Body of pancreas (tissue), 4 donors: ENCODE measurements at regions not wholly inside any gene's neighbourhood (a gene's known extent, or its start where the extent isn't known, plus 50 kb on each side); places are given as distances from the start of the nearest gene placed in this dataset.

Source experiments
- ATAC-seq: fragments of 150-250 bp; one replicate; pipeline ENCODE4 v1.9.1; 2016
- DNase-seq, 4 donors: peaks; one replicate each; pipeline ENCODE4 v3.0.0-alpha.2; 2019
- H3K27ac ChIP-seq, 4 donors: fragments of 200-600 bp; sonication (generic); 1 replicate in 3 of 4; 2 replicates in 1 of 4; pipeline versions ENCODE4 v1.5.1 to v1.6.1; 2016 to 2019; ENCODE audit warnings: mild to moderate bottlenecking in 1 of 4, mixed read lengths in 1 of 4, moderate library complexity in 1 of 4
- H3K27me3 ChIP-seq, 2 donors: fragments of 200-600 bp; sonication (generic); one replicate each; pipeline ENCODE4 v1.6.0; 2016; ENCODE audit warnings: mild to moderate bottlenecking in 1 of 2
- H3K36me3 ChIP-seq, 2 donors: fragments of 200-600 bp; sonication (generic); replicated peaks in 1 of 2; 2 replicates each; pipeline ENCODE4 v1.5.1; 2016; ENCODE audit warnings: low read depth in 2 of 2; ENCODE audit not compliant: insufficient read depth in 1 of 2
- H3K4me1 ChIP-seq: fragments of 200-600 bp; sonication (generic); one replicate; pipeline ENCODE4 v1.6.0; 2016
- H3K4me3 ChIP-seq, 2 donors: fragments of 200-600 bp; sonication (generic); 1 replicate in 1 of 2; 2 replicates in 1 of 2; pipeline ENCODE4 v1.5.1; 2016 to 2019
- H3K9me3 ChIP-seq, 3 donors: fragments of 200-600 bp; sonication (generic); 1 replicate in 2 of 3; 2 replicates in 1 of 3; pipeline ENCODE4 v1.5.1; 2016
- POLR2A ChIP-seq, 3 donors: fragments of 450-650 bp; IDR thresholded peaks; one replicate each; pipeline ENCODE4 v1.6.1; 2016; ENCODE audit warnings: antibody characterized with exemption in 3 of 3, mild to moderate bottlenecking in 2 of 3
- WGBS, 2 donors: methylation state at CpG; one replicate each; pipeline ENCODE4 v1.1.5; 2017; 5-methylcytosine and 5-hydroxymethylcytosine counted together
- intact Hi-C: fragments of 100-400 bp; cut with DNase I; formaldehyde crosslinking; loops from one replicate; pipeline ENCODE4 v1.15.1; 2023
- TF ChIP-seq, protein P1 (sequence below), 7 experiments: fragments of 450-650 bp in 4 of 7; fragments of 200-600 bp in 3 of 7; sonication (generic) in 3 of 7; IDR thresholded peaks; one replicate each; pipeline ENCODE4 v1.5.1; 2016 to 2019; ENCODE audit warnings: antibody characterized with exemption in 7 of 7

- Histone ChIP-seq H3K27me3 (no peaks in the 10 kb centered on the region), H3K4me1 (no peaks in the 10 kb centered on the region), H3K9me3 (peaks cover 0 to 4% (median 0%) of the 10 kb centered on the region in 3 donors), H3K36me3 (no peaks in the 10 kb centered on the region), H3K27ac (no peak overlapping the region), H3K4me3 (no peak overlapping the region)
- intact Hi-C loops, result no loop called here
- TF ChIP-seq POLR2A (IDR thresholded peaks at IDR 0.05), result no peak
- TF ChIP-seq, protein P1, sequence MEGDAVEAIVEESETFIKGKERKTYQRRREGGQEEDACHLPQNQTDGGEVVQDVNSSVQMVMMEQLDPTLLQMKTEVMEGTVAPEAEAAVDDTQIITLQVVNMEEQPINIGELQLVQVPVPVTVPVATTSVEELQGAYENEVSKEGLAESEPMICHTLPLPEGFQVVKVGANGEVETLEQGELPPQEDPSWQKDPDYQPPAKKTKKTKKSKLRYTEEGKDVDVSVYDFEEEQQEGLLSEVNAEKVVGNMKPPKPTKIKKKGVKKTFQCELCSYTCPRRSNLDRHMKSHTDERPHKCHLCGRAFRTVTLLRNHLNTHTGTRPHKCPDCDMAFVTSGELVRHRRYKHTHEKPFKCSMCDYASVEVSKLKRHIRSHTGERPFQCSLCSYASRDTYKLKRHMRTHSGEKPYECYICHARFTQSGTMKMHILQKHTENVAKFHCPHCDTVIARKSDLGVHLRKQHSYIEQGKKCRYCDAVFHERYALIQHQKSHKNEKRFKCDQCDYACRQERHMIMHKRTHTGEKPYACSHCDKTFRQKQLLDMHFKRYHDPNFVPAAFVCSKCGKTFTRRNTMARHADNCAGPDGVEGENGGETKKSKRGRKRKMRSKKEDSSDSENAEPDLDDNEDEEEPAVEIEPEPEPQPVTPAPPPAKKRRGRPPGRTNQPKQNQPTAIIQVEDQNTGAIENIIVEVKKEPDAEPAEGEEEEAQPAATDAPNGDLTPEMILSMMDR (IDR thresholded peaks at IDR 0.05), result no peak
- ATAC-seq, result no peak
- no peak for DNase-seq
- WGBS, 2 donors, result 38 to 47% methylated on average over 1 of the region's 1 CpG
Observed at GRCh38 chr14:30138567-30138966, 210.9 kb upstream of the PRKD1 start.

- no peaks in the 10 kb centered on the region for H3K27me3 ChIP-seq
- WGBS, 2 donors, result 59 to 60% methylated on average over 1 of the region's 1 CpG
- intact Hi-C loops, result no loop called here
- no peak for TF ChIP-seq POLR2A (IDR thresholded peaks at IDR 0.05)
- TF ChIP-seq, protein P1 (IDR thresholded peaks at IDR 0.05), result no peak
- H3K27ac ChIP-seq, result no peak overlapping the region
- H3K4me3 ChIP-seq, result no peak overlapping the region
- ATAC-seq, result no peak
- no peaks in the 10 kb centered on the region for H3K4me1 ChIP-seq
- H3K9me3 ChIP-seq, result peaks cover 0 to 11% (median 0%) of the 10 kb centered on the region in 3 donors
- H3K36me3 ChIP-seq, result no peaks in the 10 kb centered on the region
- no peak for DNase-seq
Observed at GRCh38 chr14:30142216-30142615, 214.6 kb upstream of the PRKD1 start.

DNA sequence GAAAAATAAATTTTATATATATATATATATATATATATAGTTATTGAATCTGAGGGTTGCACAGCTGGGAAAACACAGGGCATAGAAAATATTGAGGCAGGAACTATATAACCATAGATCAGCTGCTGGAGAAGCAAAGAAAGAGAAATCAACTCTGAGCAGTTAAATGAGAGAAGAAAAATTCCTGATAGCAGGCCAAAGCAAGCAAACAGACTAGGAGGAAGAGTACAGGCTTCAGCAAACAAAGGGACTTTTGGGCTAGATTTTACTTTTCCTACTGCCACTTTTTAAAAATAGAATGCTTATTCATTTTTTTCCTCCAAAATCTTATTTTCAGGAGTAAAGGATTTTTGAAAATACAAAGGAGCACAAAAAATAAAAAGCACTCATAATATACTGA lies 216.0 kb upstream of the PRKD1 start:
- ATAC-seq (no peak), DNase-seq (no peak)
- Histone ChIP-seq H3K9me3 (peaks cover 0 to 11% (median 0%) of the 10 kb centered on the region in 3 donors), H3K4me1 (no peaks in the 10 kb centered on the region), H3K27me3 (no peaks in the 10 kb centered on the region), H3K27ac (no peak overlapping the region), H3K36me3 (no peaks in the 10 kb centered on the region), H3K4me3 (no peak overlapping the region)
- intact Hi-C loops, result no loop called here
- TF ChIP-seq, protein P1 (IDR thresholded peaks at IDR 0.05), result no peak
- no peak for TF ChIP-seq POLR2A (IDR thresholded peaks at IDR 0.05)

DNA sequence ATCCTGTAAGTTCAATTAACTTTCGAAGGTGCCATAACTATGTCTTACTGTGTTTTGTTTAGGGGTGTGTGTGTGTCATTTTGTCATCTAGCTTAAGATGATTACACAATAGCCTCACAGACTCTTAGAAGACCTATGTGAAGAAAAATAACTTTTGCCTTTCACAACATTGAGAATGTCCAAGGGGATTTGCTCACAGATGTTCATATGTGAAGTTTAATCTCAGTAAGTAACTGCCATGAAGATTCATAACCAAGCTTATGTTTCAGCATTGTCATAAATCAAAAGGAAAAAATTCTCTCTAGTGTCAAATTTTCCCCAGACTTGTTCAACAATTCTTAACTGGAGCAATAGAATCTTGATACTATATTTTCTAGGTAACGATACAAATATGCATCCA lies 226.1 kb upstream of the PRKD1 start:
- intact Hi-C loops, result no loop called here
- no peak overlapping the region for H3K4me3 ChIP-seq
- H3K4me1 ChIP-seq, result no peaks in the 10 kb centered on the region
- H3K9me3 ChIP-seq, result no peaks in the 10 kb centered on the region
- no peak for DNase-seq
- no peak overlapping the region for H3K27ac ChIP-seq
- no peaks in the 10 kb centered on the region for H3K36me3 ChIP-seq
- no peak for TF ChIP-seq POLR2A (IDR thresholded peaks at IDR 0.05)
- TF ChIP-seq, protein P1 (IDR thresholded peaks at IDR 0.05), result no peak
- 81 to 85% methylated on average over 2 of the region's 2 CpGs for WGBS, 2 donors
- no peaks in the 10 kb centered on the region for H3K27me3 ChIP-seq
- no peak for ATAC-seq

GRCh38 chr14:30156571-30156970 lies 228.9 kb upstream of the PRKD1 start:
- Histone ChIP-seq H3K27ac (no peak overlapping the region), H3K9me3 (no peaks in the 10 kb centered on the region), H3K27me3 (no peaks in the 10 kb centered on the region), H3K4me3 (no peak overlapping the region), H3K36me3 (no peaks in the 10 kb centered on the region), H3K4me1 (no peaks in the 10 kb centered on the region)
- DNase-seq, result no peak
- intact Hi-C loops, result no loop called here
- no peak for ATAC-seq
- TF ChIP-seq, protein P1 (IDR thresholded peaks at IDR 0.05), result no peak
- TF ChIP-seq POLR2A (IDR thresholded peaks at IDR 0.05), result no peak
- 68 to 72% methylated on average over 9 of the region's 9 CpGs for WGBS, 2 donors
